Naive B cell (primary cell): ENCODE measurements at regions not wholly inside any gene's neighbourhood (a gene's known extent, or its start where the extent isn't known, plus 50 kb on each side); places are given as distances from the start of the nearest gene placed in this dataset.

Source experiments
- ATAC-seq, 2 donors: fragments of 150-1000 bp; cut with Tn5 transposase; 2 replicates each; pipeline ENCODE4 v1.10.0; 2021; ENCODE audit warnings: low read depth in 2 of 2, mild to moderate bottlenecking in 2 of 2, moderate library complexity in 2 of 2
- DNase-seq: peaks from one replicate; pipeline ENCODE4 v3.0.0; 2022
- H3K27ac Mint-ChIP-seq, 6 donors: one replicate each; pipeline ENCODE4 v1.8.0; 2020 to 2022; ENCODE audit warnings: mild to moderate bottlenecking in 6 of 6, mixed read lengths in 6 of 6, moderate library complexity in 5 of 6, inconsistent platforms in 2 of 6
- H3K27me3 Mint-ChIP-seq, 3 donors: one replicate each; pipeline ENCODE4 v1.8.0; 2021 to 2022; ENCODE audit warnings: mixed read lengths in 3 of 3, mild to moderate bottlenecking in 1 of 3
- H3K36me3 Mint-ChIP-seq, 2 donors: one replicate each; pipeline ENCODE4 v1.8.0; 2020 to 2022; ENCODE audit warnings: mixed read lengths in 2 of 2, inconsistent platforms in 1 of 2, mild to moderate bottlenecking in 1 of 2
- H3K4me1 Mint-ChIP-seq, 3 donors: one replicate each; pipeline ENCODE4 v1.8.0; 2020 to 2022; ENCODE audit warnings: mixed read lengths in 3 of 3, inconsistent platforms in 1 of 3, mild to moderate bottlenecking in 1 of 3, moderate library complexity in 1 of 3
- H3K4me3 Mint-ChIP-seq, 8 donors: one replicate each; pipeline ENCODE4 v1.8.0; 2020 to 2022; ENCODE audit warnings: mild to moderate bottlenecking in 8 of 8, mixed read lengths in 8 of 8, moderate library complexity in 8 of 8, inconsistent platforms in 2 of 8
- H3K9me3 Mint-ChIP-seq, 7 donors: one replicate each; pipeline ENCODE4 v1.8.0; 2020 to 2022; ENCODE audit warnings: mixed read lengths in 7 of 7, mild to moderate bottlenecking in 5 of 7, inconsistent platforms in 2 of 7, moderate library complexity in 1 of 7

- Mint-ChIP-seq H3K4me3 (no peak overlapping the region), H3K27me3 (no peaks in the 10 kb centered on the region), H3K9me3 (peaks cover 0 to 9% (median 3%) of the 10 kb centered on the region in 7 donors), H3K36me3 (no peaks in the 10 kb centered on the region), H3K27ac (no peak overlapping the region), H3K4me1 (no peaks in the 10 kb centered on the region)
- DNase-seq, result no peak
- ATAC-seq, result no peak
Observed at GRCh38 chr9:16039988-16040761, 487.3 kb downstream of the CCDC171 start.

- H3K36me3 Mint-ChIP-seq, result no peaks in the 10 kb centered on the region
- no peaks in the 10 kb centered on the region for H3K27me3 Mint-ChIP-seq
- no peak for DNase-seq
- no peak overlapping the region for H3K27ac Mint-ChIP-seq
- ATAC-seq, result no peak
- no peak overlapping the region for H3K4me3 Mint-ChIP-seq
- H3K4me1 Mint-ChIP-seq, result no peaks in the 10 kb centered on the region
- peaks cover 0 to 15% (median 3%) of the 10 kb centered on the region in 7 donors for H3K9me3 Mint-ChIP-seq
Observed at GRCh38 chr9:16043756-16044578, 491.1 kb downstream of the CCDC171 start.

GRCh38 chr9:16044579-16044881, 491.7 kb downstream of the CCDC171 start:
- H3K27me3 Mint-ChIP-seq, result no peaks in the 10 kb centered on the region
- ATAC-seq (no peak), DNase-seq (no peak)
- H3K36me3 Mint-ChIP-seq, result no peaks in the 10 kb centered on the region
- H3K9me3 Mint-ChIP-seq, result peaks cover 0 to 15% (median 3%) of the 10 kb centered on the region in 7 donors
- H3K27ac Mint-ChIP-seq, result no peak overlapping the region
- no peak overlapping the region for H3K4me3 Mint-ChIP-seq
- H3K4me1 Mint-ChIP-seq, result no peaks in the 10 kb centered on the region

- H3K27ac Mint-ChIP-seq, result no peak overlapping the region
Observed at GRCh38 chr9:16045651-16046280, 492.9 kb downstream of the CCDC171 start.

GRCh38 chr9:16046713-16047112, 493.9 kb downstream of the CCDC171 start:
- Mint-ChIP-seq H3K27me3 (no peaks in the 10 kb centered on the region), H3K27ac (no peak overlapping the region), H3K4me1 (no peaks in the 10 kb centered on the region), H3K4me3 (no peak overlapping the region), H3K36me3 (no peaks in the 10 kb centered on the region), H3K9me3 (peaks cover 0 to 15% (median 0%) of the 10 kb centered on the region in 7 donors)
- ATAC-seq (no peak), DNase-seq (no peak)

More at GRCh38 chr9:16045651-16046280, 492.9 kb downstream of the CCDC171 start:
- H3K27me3 Mint-ChIP-seq, result no peaks in the 10 kb centered on the region
- no peaks in the 10 kb centered on the region for H3K4me1 Mint-ChIP-seq
- no peak overlapping the region for H3K4me3 Mint-ChIP-seq
- H3K36me3 Mint-ChIP-seq, result no peaks in the 10 kb centered on the region
- peaks cover 0 to 15% (median 0%) of the 10 kb centered on the region in 7 donors for H3K9me3 Mint-ChIP-seq
- ATAC-seq (no peak), DNase-seq (no peak)

- no peaks in the 10 kb centered on the region for H3K27me3 Mint-ChIP-seq
- no peak overlapping the region for H3K27ac Mint-ChIP-seq
- DNase-seq (no peak), ATAC-seq (no peak)
- H3K4me3 Mint-ChIP-seq, result no peak overlapping the region
- H3K4me1 Mint-ChIP-seq, result no peaks in the 10 kb centered on the region
- peaks cover 0 to 14% (median 2%) of the 10 kb centered on the region in 7 donors for H3K9me3 Mint-ChIP-seq
- H3K36me3 Mint-ChIP-seq, result no peaks in the 10 kb centered on the region
Observed at GRCh38 chr9:16048129-16048528, 495.3 kb downstream of the CCDC171 start.

- ATAC-seq, result no peak
- Mint-ChIP-seq H3K27ac (no peak overlapping the region), H3K9me3 (peaks cover 0 to 8% (median 0%) of the 10 kb centered on the region in 7 donors), H3K27me3 (no peaks in the 10 kb centered on the region), H3K4me1 (no peaks in the 10 kb centered on the region), H3K4me3 (no peak overlapping the region), H3K36me3 (no peaks in the 10 kb centered on the region)
- DNase-seq, result no peak
Observed at GRCh38 chr9:16052146-16052545, 499.3 kb downstream of the CCDC171 start.

- Mint-ChIP-seq H3K36me3 (no peaks in the 10 kb centered on the region), H3K27me3 (no peaks in the 10 kb centered on the region), H3K9me3 (peaks cover 0 to 5% (median 0%) of the 10 kb centered on the region in 7 donors), H3K4me3 (no peak overlapping the region), H3K4me1 (no peaks in the 10 kb centered on the region), H3K27ac (no peak overlapping the region)
- DNase-seq (no peak), ATAC-seq (no peak)
Observed at GRCh38 chr9:16052757-16053530, 500.1 kb downstream of the CCDC171 start.

- Mint-ChIP-seq H3K9me3 (peaks cover 0 to 7% (median 0%) of the 10 kb centered on the region in 7 donors), H3K4me1 (no peaks in the 10 kb centered on the region), H3K36me3 (no peaks in the 10 kb centered on the region), H3K4me3 (no peak overlapping the region), H3K27me3 (no peaks in the 10 kb centered on the region), H3K27ac (no peak overlapping the region)
- DNase-seq (no peak), ATAC-seq (no peak)
Observed at GRCh38 chr9:16057541-16057940, 504.7 kb downstream of the CCDC171 start.

- Mint-ChIP-seq H3K27me3 (no peaks in the 10 kb centered on the region), H3K4me3 (no peak overlapping the region), H3K4me1 (no peaks in the 10 kb centered on the region), H3K9me3 (peaks cover 0 to 10% (median 0%) of the 10 kb centered on the region in 7 donors), H3K36me3 (no peaks in the 10 kb centered on the region), H3K27ac (no peak overlapping the region)
- no peak for DNase-seq
- ATAC-seq, result no peak
Observed at GRCh38 chr9:16058131-16058549, 505.3 kb downstream of the CCDC171 start.

- H3K27ac Mint-ChIP-seq, result no peak overlapping the region
- no peaks in the 10 kb centered on the region for H3K4me1 Mint-ChIP-seq
- no peak overlapping the region for H3K4me3 Mint-ChIP-seq
- no peaks in the 10 kb centered on the region for H3K36me3 Mint-ChIP-seq
- H3K27me3 Mint-ChIP-seq, result no peaks in the 10 kb centered on the region
- peaks cover 0 to 18% (median 0%) of the 10 kb centered on the region in 7 donors for H3K9me3 Mint-ChIP-seq
- no peak for DNase-seq
- ATAC-seq, result no peak
Observed at GRCh38 chr9:16060436-16061129, 507.7 kb downstream of the CCDC171 start.

GRCh38 chr9:16062542-16063240, 509.8 kb downstream of the CCDC171 start:
- ATAC-seq, result no peak
- Mint-ChIP-seq H3K27ac (no peak overlapping the region), H3K9me3 (peaks cover 0 to 18% (median 2%) of the 10 kb centered on the region in 7 donors), H3K36me3 (no peaks in the 10 kb centered on the region), H3K4me3 (no peak overlapping the region), H3K4me1 (no peaks in the 10 kb centered on the region), H3K27me3 (no peaks in the 10 kb centered on the region)
- no peak for DNase-seq
